NCI-H510A treated with DMSO at 0.1 percent for 48 hours (cell line): ENCODE measurements at regions not wholly inside any gene's neighbourhood (a gene's known extent, or its start where the extent isn't known, plus 50 kb on each side); places are given as distances from the start of the nearest gene placed in this dataset.

Experiments used
- DNase-seq: peaks from one replicate; lab custom pipeline; 2025; lab: John Stamatoyannopoulos, UW

DNA sequence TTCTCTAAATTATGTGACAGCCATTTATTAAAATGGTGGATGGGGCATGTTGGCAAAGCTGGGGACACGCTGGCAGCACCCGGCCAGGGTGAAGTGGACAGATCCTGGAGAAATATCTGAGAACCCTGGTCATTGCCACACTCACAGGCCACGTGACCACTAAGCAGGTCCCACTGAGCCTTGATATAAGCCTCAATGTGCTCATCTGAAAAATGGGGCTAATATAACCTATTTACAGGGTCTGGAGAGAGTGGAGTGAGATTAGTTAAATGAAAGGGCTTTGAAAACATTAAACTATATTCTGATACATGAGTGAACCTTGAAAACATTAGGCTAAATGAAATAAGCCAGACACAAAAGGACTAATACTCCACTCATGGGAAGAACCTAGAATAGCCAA lies 108.9 kb downstream of the RBFOX3 start:
- DNase-seq, result no peak

DNA sequence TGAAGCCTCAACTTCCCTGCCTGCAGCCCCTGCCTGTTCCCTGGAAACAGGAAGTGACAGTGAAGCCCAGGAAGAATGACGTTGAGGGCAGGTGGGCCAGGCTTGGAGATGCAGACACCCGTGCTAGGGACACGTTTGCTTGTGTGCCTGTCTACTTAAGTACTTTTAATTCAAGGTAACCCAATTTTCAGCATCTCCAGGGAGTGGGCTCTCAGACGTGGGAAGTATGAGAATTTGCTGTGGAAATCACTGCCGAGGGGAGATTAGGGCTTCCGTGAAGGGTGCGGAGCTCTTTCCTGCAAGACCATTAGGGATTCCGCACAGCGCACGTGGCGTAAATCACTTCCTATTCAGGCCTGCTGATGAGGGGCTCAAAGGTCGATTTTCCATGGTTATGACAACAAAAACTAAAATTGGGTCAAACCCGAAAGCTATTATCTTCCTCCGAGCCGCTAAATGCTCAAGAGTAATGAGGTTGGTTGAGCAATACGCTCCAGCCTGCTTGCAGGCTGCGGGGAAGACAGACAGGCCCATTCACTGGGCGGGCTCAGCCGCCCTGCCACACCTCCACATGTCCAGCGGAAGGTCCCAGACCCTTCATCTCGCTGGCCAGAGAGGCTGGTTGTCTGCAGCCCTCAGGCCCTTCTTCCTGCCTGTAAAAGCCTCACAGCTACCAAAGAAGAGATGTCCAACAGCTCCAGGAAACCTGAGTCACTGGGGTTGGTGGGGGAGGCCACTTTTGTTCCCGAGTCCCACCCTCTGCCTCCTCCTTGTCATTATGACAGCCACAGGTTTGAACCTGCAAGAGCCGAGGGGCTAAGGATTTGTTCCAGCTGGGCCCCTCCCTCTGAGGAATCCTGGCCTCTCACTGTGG lies 109.9 kb downstream of the RBFOX3 start:
- DNase-seq, result no peak

DNA sequence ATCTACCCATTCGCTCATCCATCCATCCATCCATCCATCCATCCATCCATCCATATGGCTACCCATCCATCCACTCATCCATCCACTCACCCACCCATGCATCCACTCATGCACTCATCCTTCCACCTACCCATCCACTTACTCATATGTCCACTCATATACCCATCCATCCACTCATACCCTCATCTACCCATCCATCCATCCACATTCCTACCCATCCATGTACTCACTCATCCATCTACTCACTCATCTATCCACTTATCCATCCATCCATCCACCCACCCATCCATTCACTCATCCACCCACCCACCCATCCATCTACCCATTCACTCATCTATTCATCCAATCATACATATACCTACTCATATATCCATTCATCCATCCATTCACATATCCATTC lies 112.0 kb downstream of the RBFOX3 start:
- no peak for DNase-seq

DNA sequence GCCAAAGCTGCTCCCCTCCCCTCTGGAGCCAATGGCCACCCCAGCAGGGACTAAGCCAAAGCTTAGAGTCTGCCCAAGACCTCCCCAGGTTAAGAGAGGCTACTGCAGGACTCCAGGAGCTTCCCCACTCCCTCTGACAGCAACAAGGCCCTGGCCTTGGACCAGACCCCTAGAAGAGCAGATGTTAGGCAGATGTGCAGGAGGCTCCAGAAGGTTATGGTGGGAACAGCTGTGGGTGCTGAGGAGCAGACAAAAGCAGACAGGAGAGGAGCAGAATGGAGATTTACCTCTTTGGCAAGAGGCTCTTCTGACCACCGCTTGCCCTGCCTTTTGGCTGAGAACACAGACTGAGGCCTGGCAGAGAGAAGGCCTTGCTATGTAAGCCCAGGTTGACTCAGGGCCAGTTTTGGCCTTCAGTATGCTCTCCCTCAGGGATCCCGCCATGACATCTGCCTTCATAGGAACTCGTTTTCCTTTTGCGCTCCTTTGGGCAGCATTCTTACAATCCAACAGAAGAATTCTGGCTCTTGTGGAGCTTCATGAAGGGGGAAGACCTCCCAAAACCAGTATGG lies 113.0 kb downstream of the RBFOX3 start:
- no peak for DNase-seq

DNA sequence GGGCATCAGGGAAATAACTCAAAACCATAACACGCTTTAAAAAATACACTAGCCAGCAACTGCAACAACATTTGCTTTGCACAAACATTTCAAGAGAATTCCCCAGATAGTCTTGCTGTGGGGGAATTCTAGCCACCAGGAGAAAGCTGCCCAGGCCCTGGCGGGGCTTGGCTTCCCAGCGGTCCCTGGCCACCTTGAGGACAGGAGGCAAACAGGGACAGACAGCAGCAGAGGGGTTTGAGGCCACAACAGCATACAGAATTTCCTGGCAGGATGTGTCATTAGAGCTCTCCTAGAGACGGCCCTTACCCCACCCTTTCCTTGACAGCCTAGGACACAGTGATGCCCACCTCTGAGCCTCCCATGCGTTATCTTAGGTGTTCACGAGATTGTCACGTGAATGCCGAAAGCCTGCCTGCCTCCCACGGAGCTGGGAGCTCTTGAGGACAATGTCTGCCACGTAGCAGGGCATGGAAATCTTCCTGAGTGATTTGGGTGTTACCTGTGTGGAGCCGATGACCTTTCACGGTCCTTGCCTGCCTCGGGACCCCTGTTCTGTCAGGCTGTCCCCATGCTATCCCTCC lies 114.3 kb downstream of the RBFOX3 start:
- no peak for DNase-seq

DNA sequence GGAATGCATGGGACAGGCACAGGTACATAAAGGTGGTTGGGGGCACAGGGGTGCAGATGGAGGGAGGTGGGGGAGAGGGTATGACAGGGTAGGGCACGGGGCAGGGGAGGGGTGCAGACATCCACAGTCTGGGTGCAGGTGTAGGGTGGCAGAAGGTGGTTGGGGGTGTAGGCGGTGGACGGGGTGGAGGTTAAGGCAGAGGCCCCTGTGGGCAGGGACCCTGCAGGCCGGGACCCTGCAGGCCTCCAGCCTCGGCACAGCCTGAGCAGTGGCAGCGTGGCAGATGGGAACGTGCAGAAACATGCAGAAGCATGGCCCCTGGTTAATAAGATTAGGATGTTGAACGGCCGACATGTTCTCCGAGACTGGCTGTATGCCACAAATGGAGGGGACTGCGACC lies 115.2 kb downstream of the RBFOX3 start:
- no peak for DNase-seq

DNA sequence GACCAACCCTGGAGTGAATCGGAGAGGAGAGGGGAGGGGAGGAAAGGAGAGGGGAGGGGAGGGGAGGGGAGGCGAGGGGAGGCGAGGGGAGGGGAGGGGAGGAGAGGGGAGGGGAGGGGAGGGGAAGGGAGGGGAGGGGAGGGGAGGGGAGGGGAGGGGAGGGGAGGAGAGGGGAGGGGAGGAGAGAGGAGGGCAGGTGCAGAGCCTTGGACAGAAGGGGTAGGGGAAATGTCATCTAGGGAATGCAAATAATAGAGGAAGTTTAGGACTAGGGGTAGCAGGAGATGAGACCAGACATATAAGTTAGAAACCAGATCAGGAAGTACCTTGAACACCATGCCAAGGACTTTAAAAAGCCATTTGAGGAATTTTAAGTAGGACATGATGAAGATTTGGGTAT lies 119.8 kb downstream of the RBFOX3 start:
- DNase-seq, result no peak

DNA sequence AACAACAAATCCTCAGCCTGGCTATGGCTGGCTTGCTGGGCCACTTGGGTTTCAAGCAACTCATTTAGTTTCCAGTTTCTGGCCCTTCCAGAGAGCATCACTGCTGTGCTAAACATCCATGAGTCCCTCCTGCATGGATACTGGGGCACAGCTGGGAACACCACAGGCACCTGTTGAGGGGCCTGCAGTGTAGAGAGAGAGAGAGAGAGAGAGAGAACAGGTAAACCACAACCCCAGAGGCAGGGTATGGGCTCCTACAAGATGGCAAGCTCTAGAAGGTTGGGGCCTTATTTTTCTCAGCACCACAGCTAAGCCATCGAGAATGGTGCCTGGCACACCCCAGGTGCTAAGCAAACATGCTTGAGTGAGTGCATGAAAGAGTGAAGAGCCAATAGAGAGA lies 120.3 kb downstream of the RBFOX3 start:
- DNase-seq, result no peak

DNA sequence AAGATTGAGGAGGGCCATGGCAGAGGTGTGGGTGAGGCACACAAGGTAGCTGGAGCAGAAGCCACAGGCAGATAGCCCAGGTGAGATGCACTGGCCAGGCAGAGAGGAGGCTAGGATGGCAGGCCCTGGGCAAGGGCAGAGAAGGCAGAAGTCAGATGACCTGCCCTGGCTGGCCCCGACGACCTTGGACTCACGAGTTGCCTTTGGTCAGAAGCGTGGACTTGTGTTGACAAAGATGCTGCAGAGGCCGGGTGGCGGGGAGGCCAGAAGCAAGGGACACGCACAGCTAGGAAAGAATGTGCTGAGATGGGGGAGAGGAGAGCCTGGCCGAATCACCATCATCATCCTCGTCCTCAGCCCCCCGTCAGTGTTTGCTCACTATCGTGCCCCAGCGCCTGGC lies 123.7 kb downstream of the RBFOX3 start:
- DNase-seq, result no peak

DNA sequence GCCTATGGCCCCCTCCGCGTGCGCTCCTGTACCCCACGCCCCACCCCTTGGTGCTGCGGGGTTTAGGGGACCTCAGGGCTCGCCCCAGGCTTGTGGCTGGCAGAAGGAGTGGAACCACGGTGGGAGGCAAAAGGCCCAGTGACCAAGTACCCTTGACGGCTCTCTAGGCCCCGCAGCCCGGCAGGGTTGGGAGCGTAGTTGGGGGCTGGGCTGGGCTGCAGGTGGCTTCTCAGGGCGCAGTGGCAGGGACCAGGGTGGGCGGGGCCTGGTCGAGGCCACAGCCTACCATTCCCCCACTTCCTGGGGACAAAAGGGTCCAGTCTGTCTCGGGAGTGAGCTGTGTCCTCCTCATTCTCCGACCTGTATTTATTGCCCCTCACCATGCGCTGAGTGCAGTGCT lies 124.9 kb downstream of the RBFOX3 start:
- no peak for DNase-seq

DNA sequence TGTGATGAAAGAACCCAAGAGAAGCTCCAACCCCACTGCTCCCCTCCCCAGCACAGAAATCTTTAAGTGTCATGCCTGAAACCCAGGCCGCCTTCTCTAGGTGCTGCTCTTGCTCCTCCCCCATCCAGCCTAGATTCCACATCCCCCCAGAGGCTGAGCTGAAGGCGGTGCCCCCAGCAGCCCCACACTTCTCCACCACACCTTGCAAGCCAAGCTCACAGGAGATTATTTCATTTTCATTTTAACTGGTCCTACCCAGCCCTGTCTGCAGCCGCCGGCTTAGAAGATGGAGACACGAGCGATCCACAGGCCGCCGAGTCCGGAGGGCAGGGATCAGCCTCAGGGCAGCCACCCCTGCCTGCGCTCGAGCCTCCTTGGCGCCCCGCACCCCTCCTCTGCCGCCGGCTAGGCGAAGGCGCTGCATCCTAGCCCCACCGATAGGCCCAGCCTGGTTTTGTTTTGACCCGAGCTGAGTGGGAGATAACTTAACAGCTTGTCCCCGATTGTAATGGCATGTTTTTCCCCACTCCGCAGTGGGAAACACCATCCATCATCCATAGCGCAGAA lies 125.3 kb downstream of the RBFOX3 start:
- DNase-seq, result no peak

DNA sequence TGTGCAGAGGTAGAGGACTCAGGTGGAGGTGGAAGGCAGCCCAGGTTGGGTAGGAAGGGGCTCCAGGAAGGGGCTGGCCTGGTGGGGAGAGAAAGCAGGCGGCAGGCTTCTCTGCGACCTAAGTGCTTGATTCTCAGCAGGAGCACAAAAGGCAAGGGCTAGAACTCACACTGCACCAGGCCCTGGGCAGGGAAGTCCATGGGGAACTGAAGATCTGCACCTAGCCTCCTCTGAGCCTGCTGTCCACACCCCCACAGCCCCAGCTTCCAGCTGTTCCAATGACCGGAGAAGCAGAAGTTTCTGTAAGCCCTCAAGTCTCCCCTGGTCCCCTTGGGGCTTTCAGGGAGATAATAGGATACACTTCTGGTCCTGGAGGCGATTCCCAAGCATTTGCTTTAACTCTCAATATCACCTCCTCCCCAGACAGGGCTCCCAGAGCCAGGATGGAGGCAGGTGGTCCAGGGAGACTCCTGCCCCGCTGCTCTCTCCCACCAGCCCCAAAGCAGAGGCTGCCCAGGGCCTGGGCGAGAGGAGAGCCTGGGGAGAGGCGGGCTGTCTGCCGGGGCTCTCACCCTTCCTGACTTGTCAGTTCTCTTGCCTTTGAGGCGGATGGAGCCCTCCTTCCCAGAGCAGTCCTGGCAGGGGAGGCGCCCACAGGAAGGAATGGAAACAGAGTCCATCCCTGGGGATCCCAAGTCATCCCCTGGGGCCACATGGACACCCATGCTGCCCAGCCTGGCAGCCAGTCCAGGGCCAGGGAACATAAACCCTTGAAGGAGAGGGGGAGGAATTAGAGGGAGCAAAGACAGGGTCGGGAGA lies 126.0 kb downstream of the RBFOX3 start:
- DNase-seq, result no peak

DNA sequence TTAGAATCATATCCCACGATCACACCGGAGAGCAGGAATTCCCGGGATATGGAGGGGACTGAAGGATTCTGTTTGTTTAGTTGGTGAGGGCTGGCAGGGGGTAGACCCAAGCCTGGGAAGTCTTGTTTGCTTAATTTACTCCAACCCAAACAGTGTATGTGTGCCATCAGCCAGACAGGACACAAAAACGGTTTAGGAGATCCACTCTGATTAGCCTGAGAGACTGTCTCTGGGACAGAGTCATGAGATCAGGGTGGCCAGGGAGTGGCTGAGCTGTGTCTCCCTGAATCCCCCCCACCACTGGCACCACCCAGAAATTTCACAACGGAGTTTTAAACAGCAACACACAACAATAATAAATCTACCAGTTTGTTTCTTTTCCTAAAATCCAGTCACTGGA lies 127.0 kb downstream of the RBFOX3 start:
- no peak for DNase-seq

DNA sequence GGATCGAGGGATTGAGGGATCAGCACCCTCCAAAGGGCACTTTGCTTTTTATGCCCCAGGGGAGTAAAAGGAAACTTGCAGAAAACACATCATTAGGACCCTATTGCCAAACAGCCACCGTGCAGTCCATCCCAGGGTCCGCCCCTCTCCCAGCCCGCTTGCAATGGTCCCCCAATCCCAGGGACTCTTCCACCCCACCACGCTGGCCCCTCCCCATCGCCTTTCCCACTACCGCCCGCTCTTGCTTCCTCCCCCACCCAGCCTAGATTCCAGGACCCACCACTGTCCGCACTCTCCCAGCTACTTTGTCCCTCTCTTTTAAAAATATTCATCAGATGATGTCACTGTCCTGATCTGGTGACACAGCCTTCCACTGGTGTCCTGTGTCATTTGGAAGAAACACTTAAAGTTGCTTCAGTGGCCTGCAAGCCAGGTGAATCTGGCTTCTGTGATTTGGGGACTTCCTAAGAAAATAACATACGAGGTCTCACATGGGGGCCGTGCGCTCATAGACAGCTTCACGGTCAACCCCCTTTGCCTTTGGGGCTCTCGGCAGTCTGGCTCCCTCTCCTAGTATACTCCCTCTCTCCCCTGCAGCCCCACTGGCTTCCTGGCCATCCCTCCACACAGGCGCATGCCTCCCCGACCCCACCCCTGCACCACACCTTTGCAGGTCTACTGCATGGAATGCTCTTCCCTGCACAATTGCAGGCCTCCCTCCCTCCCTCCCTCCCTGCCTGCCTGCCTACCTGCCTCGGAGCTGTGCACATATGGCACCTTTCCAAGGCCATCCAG lies 127.9 kb downstream of the RBFOX3 start:
- DNase-seq, result no peak

DNA sequence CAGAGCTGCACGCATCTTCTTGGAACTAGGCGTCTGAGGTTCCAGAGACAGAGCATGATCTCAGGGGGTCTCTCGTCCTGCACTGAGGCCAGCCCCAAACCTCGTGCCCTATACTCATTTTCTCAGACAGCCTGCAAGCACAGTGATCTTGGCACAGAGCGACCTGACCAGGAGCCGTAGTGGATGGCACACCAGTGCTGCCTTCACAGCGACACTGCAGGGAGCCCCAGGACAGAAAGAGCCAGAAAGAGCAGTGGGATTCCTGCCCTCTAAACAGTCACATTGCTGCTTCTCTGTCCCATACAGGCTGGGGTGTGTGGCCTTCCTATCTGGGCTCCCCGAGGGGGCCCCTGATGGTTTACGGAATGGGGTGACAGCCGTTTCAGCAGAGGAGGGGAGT lies 131.0 kb downstream of the RBFOX3 start:
- DNase-seq, result no peak

DNA sequence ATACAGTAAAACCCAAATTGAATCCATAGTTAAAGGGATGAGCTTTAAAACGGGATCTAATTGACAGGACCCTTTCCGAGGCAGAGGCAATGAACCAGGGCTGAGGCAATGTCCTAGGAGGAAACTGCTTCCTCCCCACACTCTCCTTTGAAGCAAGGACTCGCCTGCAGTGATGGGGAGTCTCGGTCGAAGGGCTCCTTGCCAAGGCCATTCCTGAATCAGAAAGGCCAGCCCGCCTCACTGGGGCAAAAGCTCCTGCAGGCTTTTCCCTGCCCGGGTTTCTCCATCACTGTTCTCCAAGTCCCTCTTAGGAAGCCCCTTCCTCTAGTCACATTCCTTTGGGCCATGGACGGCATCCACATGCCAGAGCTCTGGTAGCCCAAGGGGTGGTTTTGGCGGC lies 132.0 kb downstream of the RBFOX3 start:
- no peak for DNase-seq

DNA sequence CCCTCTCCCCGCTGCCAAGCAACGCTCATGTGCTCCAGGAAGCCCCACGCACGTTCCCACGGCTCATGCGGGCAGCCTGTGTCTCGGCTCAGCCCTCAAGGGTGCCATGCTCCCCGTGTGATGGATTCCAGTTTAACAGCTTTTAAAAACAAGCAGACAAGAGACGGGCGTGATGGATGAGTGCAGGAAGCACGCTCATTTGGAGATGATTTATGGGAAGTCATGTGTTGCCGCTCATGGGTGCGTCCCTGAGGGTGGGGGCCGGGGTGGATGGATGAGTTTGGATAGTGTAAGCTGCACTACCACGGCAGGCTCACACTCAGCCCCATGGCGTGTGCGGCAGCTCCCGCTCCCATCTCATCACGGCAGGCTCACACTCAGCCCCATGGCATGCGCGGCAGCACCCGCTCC lies 132.8 kb downstream of the RBFOX3 start:
- no peak for DNase-seq

DNA sequence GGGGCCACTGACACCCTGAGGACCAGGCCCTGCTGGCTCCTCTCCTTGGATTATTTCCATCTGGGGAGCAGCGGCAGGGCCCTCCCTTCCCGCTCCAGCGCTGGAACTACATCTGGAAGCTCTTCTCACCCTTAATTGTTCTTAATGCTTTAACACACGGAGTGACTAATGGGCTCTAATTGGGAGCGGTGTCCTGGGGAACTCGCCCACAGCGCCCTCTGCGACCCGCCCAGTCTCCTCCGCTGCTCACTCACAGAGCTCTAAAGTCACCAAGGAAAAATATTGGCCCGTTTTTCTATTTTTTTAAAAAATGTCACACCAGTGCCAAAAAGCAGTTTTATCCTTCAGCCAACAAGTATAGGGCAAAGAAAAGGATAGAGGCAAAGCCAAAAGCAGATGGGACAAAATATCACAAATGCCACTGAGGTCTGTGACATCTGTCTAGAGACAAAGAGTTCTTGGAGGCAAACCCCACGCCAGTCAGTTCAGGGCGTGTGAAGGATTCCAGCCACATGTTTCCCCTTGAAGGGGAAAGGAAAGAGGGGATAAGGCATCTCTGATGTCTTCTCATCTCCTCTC lies 134.7 kb downstream of the RBFOX3 start:
- DNase-seq, result no peak

DNA sequence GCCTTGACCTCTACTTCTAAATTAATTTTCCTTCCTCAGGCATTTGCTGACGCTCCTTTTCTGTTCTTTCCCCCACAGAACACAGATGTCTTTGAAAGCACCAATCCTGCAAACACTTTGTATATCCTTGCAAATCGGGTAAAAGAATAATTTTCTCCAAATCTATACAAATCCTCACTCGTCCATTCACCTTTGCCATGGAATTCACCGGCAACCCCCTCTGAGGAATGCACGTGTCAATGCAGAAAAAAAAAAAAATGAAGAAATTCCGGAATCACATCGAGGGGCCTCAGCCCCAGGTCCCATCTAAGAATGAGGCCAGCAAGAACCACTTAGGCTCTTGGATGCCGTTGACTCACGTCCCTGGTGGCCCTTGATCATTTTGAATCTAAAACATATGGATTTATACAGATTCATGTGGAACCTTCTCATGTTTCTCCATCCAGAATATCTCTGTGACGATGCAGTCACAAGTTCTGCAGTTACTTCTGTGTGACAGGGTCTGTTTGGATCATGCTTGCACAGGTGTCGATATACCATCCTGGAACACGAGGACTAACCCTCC lies 136.9 kb downstream of the RBFOX3 start:
- no peak for DNase-seq

DNA sequence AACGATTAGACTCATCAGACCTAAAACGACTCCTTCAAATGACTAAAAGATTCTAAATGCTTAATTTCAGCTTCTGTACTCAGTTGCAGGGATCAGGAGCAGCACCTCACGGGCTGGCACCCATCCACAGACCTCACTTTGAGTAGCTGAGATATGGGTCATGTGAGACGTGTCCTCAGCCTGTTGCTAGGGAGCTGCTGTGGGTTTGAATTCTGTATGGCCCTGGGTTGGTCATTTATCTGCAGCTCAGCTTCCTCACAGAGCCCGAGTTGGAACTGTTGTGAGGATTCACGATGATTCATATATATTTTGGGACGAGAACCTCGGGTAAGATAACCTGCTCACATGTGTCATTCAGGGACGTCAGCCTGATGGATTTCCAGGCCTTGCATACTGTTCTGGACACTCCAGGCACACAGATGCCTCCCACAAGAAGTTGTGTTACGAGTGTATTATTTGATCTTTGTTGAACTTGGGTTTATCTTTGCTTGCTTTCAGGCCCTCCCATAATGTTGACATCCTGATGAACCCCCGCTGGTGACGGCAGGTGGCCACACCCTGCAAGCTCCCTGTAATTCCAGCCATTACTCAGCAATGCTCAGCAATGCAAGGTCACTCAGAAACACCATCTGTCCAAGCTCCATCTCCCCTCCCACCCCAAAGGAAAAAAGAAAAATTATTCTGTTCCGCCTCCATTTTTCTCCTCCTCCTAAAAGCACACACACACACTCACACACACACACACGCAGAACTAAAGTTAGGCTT lies 137.6 kb downstream of the RBFOX3 start:
- no peak for DNase-seq
